Endodermal cell (in vitro differentiated cells): ENCODE measurements at regions not wholly inside any gene's neighbourhood (a gene's known extent, or its start where the extent isn't known, plus 50 kb on each side); places are given as distances from the start of the nearest gene placed in this dataset.

Source experiments
- DNase-seq: peaks from one replicate; pipeline ENCODE4 v3.0.0-alpha.2; 2017
- H3K27ac ChIP-seq: 2 replicates; pipeline ENCODE4 v1.5.1; 2013; ENCODE audit warnings: mild to moderate bottlenecking, low read depth, low read length, moderate library complexity
- H3K27me3 ChIP-seq: 2 replicates; pipeline ENCODE4 v1.6.1; 2013; ENCODE audit warnings: mild to moderate bottlenecking, low read length, moderate library complexity; ENCODE audit not compliant: insufficient read depth, control insufficient read depth, poor library complexity, severe bottlenecking
- H3K36me3 ChIP-seq: 2 replicates; pipeline ENCODE4 v1.7.0; 2013; ENCODE audit warnings: mild to moderate bottlenecking, low read length, moderate library complexity; ENCODE audit not compliant: control insufficient read depth, insufficient read depth
- H3K4me1 ChIP-seq: one replicate; pipeline ENCODE4 v1.7.0; 2013; ENCODE audit warnings: low read length; ENCODE audit not compliant: control insufficient read depth, insufficient read depth
- H3K4me3 ChIP-seq: 2 replicates; pipeline ENCODE4 v1.5.1; 2013; ENCODE audit warnings: mild to moderate bottlenecking, low read length, moderate library complexity
- H3K9ac ChIP-seq: 2 replicates; pipeline ENCODE4 v1.6.1; 2013; ENCODE audit warnings: mild to moderate bottlenecking, low read length, moderate library complexity; ENCODE audit not compliant: poor library complexity, severe bottlenecking; ENCODE audit errors: extremely low read depth
- H3K9me3 ChIP-seq: 2 replicates; pipeline ENCODE4 v1.6.1; 2013; ENCODE audit warnings: mild to moderate bottlenecking, low read length, moderate library complexity; ENCODE audit not compliant: control insufficient read depth
- H3K27ac Mint-ChIP-seq: 2 replicates; pipeline ENCODE4 v1.8.0; 2020; ENCODE audit warnings: mixed read lengths
- H3K27me3 Mint-ChIP-seq: 2 replicates; pipeline ENCODE4 v1.8.0; 2021; ENCODE audit warnings: mild to moderate bottlenecking, mixed read lengths; ENCODE audit not compliant: insufficient read depth
- H3K36me3 Mint-ChIP-seq: 2 replicates; pipeline ENCODE4 v1.8.0; 2020; ENCODE audit warnings: low read depth, mixed read lengths
- H3K4me1 Mint-ChIP-seq: 2 replicates; pipeline ENCODE4 v1.8.0; 2020; ENCODE audit warnings: mixed read lengths
- H3K4me3 Mint-ChIP-seq: 2 replicates; pipeline ENCODE4 v1.8.0; 2020; ENCODE audit warnings: mild to moderate bottlenecking, moderate library complexity, mixed read lengths
- H3K9me3 Mint-ChIP-seq: 2 replicates; pipeline ENCODE4 v1.8.0; 2020; ENCODE audit warnings: mild to moderate bottlenecking, mixed read lengths
- WGBS, 2 experiments: methylation state at CpG; one replicate each; pipeline versions ENCODE4 v1.1.5 to v1.1.7; 2013; ENCODE audit warnings: missing lambda C conversion rate in 2 of 2, mixed read lengths in 1 of 2; ENCODE audit not compliant: insufficient coverage in 1 of 2, insufficient read length in 1 of 2; 5-methylcytosine and 5-hydroxymethylcytosine counted together
- TF ChIP-seq, protein P1 (sequence below): fragments of 200-600 bp; sonication (generic); conservative IDR thresholded peaks from 2 replicates; pipeline ENCODE4 v1.5.0; 2021; ENCODE audit warnings: antibody characterized with exemption, mild to moderate bottlenecking

DNA sequence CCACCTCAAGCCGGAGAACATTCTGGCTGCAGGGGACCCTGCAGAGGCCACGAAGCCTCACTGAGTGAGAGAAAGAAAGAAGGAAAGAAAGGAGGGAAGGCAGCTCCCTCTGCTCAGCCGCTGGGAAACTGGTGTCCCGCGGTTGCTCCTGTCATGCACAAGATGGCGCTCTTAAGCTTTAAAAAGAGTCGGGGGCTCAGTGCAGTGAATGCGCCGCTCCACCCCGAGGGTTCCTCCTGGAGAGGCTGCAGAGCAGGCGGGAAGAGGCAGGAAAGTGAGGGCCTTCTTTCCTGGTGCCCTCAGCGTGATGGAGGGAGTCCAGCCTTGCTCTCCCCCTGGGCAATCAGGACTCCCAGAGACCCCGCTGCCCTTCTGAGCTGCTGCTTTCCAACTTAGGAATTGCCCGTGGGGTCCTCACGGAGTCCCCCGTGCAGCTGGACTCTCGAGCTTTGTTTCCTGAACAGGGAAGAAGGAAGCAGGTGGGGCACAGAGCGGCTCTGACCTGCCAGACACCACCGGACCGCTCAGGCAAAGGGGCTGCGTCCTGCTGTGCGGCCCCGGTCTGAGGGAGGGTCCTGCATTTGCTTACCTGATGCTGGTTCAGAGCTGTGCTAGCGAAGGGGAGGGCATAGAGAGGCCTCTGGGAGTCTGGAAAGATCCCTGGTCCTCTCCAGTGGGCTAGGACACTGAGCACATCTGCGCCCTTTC is 141.9 kb upstream of the MKI67 start:
- Histone ChIP-seq H3K9me3 (no peaks in the 10 kb centered on the region), H3K4me1 (peaks cover under 1% of the 10 kb centered on the region), H3K4me3 (no peak overlapping the region), H3K27ac (no peak overlapping the region), H3K9ac (no peak overlapping the region), H3K36me3 (no peaks in the 10 kb centered on the region), H3K27me3 (no peaks in the 10 kb centered on the region)
- Mint-ChIP-seq H3K27me3 (peaks cover 18% of the 10 kb centered on the region), H3K9me3 (no peaks in the 10 kb centered on the region), H3K27ac (no peak overlapping the region), H3K4me3 (no peak overlapping the region), H3K4me1 (peaks cover 5% of the 10 kb centered on the region), H3K36me3 (no peaks in the 10 kb centered on the region)
- 19 to 45% methylated on average over 12 to 25 of the region's 25 CpGs for WGBS, 2 experiments
- DNase-seq, result peak; percentile 94
- TF ChIP-seq, protein P1, sequence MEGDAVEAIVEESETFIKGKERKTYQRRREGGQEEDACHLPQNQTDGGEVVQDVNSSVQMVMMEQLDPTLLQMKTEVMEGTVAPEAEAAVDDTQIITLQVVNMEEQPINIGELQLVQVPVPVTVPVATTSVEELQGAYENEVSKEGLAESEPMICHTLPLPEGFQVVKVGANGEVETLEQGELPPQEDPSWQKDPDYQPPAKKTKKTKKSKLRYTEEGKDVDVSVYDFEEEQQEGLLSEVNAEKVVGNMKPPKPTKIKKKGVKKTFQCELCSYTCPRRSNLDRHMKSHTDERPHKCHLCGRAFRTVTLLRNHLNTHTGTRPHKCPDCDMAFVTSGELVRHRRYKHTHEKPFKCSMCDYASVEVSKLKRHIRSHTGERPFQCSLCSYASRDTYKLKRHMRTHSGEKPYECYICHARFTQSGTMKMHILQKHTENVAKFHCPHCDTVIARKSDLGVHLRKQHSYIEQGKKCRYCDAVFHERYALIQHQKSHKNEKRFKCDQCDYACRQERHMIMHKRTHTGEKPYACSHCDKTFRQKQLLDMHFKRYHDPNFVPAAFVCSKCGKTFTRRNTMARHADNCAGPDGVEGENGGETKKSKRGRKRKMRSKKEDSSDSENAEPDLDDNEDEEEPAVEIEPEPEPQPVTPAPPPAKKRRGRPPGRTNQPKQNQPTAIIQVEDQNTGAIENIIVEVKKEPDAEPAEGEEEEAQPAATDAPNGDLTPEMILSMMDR, result peak; percentile 89

GRCh38 chr10:128274938-128275337 is 148.7 kb upstream of the MKI67 start:
- TF ChIP-seq, protein P1, result no peak
- no peaks in the 10 kb centered on the region for H3K36me3 Mint-ChIP-seq

GRCh38 chr10:128275388-128276177 is 149.4 kb upstream of the MKI67 start:
- Mint-ChIP-seq H3K27ac (no peak overlapping the region), H3K36me3 (no peaks in the 10 kb centered on the region), H3K27me3 (no peaks in the 10 kb centered on the region), H3K4me3 (no peak overlapping the region), H3K4me1 (no peaks in the 10 kb centered on the region), H3K9me3 (no peaks in the 10 kb centered on the region)
- Histone ChIP-seq H3K4me1 (no peaks in the 10 kb centered on the region), H3K36me3 (no peaks in the 10 kb centered on the region), H3K27me3 (no peaks in the 10 kb centered on the region), H3K9ac (no peak overlapping the region), H3K27ac (no peak overlapping the region), H3K4me3 (no peak overlapping the region), H3K9me3 (no peaks in the 10 kb centered on the region)
- 93 to 97% methylated on average over 16 to 19 of the region's 19 CpGs for whole genome bisulfite sequencing, 2 experiments
- TF ChIP-seq, protein P1, result no peak
- DNase-seq, result no peak

More at GRCh38 chr10:128274938-128275337, 148.7 kb upstream of the MKI67 start:
- Mint-ChIP-seq H3K4me1 (no peaks in the 10 kb centered on the region), H3K27me3 (peaks cover 5% of the 10 kb centered on the region), H3K27ac (no peak overlapping the region), H3K4me3 (no peak overlapping the region), H3K9me3 (no peaks in the 10 kb centered on the region)
- WGBS, 2 experiments, result 88 to 90% methylated on average over 9 to 10 of the region's 10 CpGs
- Histone ChIP-seq H3K27me3 (no peaks in the 10 kb centered on the region), H3K4me3 (no peak overlapping the region), H3K9me3 (no peaks in the 10 kb centered on the region), H3K4me1 (no peaks in the 10 kb centered on the region), H3K27ac (no peak overlapping the region), H3K36me3 (no peaks in the 10 kb centered on the region), H3K9ac (no peak overlapping the region)
- no peak for DNase-seq
